ENCODE measurements at regions not wholly inside any gene's neighbourhood (a gene's known extent, or its start where the extent isn't known, plus 50 kb on each side); places are given as distances from the start of the nearest gene placed in this dataset.

DNA sequence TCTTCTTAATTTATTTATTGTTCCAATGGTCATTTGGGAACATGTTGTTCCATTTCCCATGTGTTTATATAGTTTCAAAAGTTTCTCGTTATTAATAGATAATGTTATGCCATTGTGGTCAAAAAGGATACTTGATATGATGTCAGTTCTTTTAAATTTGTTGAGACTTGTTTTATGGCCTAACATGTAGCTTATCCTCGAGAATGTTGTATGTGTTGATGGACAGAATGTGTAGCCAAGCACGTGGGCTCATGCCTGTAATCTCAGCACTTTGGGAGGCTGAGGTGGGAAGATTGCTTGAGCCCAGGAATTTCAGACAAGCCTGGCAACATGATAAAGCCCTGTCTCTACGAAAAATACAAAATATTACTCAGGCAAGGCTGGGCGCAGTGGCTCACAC, 168.5 kb upstream of the USP38 start:
- no peak overlapping the region for H3K27ac ChIP-seq
- TF ChIP-seq CTCF (IDR thresholded peaks at IDR 0.05): no peak
- TF ChIP-seq ZFX (IDR thresholded peaks at IDR 0.05; ENCODE audit: borderline replicate concordance): no peak

GRCh38 chr4:143017210-143017609, 167.5 kb upstream of the USP38 start:
- TF ChIP-seq ZFX (IDR thresholded peaks at IDR 0.05; ENCODE audit: borderline replicate concordance) (no peak), CTCF (IDR thresholded peaks at IDR 0.05) (no peak)
- no peak overlapping the region for H3K27ac ChIP-seq

DNA sequence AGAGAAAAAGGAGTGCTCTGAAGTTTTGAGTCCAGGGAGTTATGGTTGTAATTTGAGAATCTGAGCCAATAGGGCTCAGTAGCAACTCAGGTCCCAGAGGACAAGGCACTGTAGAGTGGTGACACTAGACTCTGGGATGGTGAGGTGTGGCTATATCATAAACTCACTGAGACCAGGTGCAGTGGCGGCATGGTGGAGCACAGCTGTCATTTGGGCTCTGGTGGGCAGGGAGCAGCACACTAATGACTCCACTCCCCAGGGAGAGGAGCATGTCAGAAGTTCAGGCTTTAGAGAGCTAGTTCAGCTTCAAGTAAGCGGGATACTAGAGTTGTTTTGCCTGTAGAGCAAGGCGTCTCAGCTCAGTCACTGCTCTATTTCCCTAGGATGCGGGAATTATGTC, 165.4 kb upstream of the USP38 start:
- TF ChIP-seq ZFX (IDR thresholded peaks at IDR 0.05; ENCODE audit: borderline replicate concordance): no peak
- no peak for TF ChIP-seq CTCF (IDR thresholded peaks at IDR 0.05)
- H3K27ac ChIP-seq: no peak overlapping the region

- no peak for TF ChIP-seq ZFX (IDR thresholded peaks at IDR 0.05; ENCODE audit: borderline replicate concordance)
- no peak for TF ChIP-seq CTCF (IDR thresholded peaks at IDR 0.05)
- no peak overlapping the region for H3K27ac ChIP-seq
These were observed 163.3 kb upstream of the USP38 start for GRCh38 chr4:143021384-143021783.

- TF ChIP-seq ZFX (IDR thresholded peaks at IDR 0.05; ENCODE audit: borderline replicate concordance) (no peak), CTCF (IDR thresholded peaks at IDR 0.05) (no peak)
- no peak overlapping the region for H3K27ac ChIP-seq
These were observed 161.3 kb upstream of the USP38 start for GRCh38 chr4:143023239-143023918.

- peak; percentile 34 for TF ChIP-seq CTCF (IDR thresholded peaks at IDR 0.05)
- TF ChIP-seq ZFX (IDR thresholded peaks at IDR 0.05; ENCODE audit: borderline replicate concordance): no peak
- H3K27ac ChIP-seq: no peak overlapping the region
These were observed 159.5 kb upstream of the USP38 start for GRCh38 chr4:143025081-143025704.

- H3K27ac ChIP-seq: no peak overlapping the region
- no peak for TF ChIP-seq CTCF (IDR thresholded peaks at IDR 0.05)
- TF ChIP-seq ZFX (IDR thresholded peaks at IDR 0.05; ENCODE audit: borderline replicate concordance): no peak
These were observed 158.1 kb upstream of the USP38 start for GRCh38 chr4:143026459-143027170.

Measured in 22Rv1 (cell line).